ENCODE measurements at regions not wholly inside any gene's neighbourhood (a gene's known extent, or its start where the extent isn't known, plus 50 kb on each side); places are given as distances from the start of the nearest gene placed in this dataset.

DNA sequence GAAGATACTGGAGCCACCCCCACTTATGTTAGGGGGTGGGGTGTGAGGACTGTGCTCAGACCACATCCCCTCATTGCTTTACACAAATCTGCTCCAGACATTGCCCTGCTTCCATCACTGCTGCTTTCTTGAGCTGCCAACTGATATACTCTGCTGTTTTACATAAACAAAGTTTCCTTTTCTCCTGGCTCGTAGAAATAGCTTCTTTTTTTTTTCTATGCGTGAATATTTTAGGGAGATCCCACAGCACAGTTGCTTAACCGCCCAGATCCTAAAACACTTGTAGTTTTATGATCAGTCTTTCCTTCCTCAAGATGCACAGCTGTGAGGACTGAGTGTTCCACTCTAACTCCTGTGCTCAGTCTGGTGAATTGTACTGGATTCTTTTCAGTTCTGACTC, 768.4 kb downstream of the PCDH18 start:
- TF ChIP-seq REST (IDR thresholded peaks at IDR 0.05; ENCODE audit: low read depth) (no peak), EP300 (IDR thresholded peaks at IDR 0.05; ENCODE audit: borderline replicate concordance) (no peak)

All from Ishikawa (cell line).